ENCODE measurements at regions not wholly inside any gene's neighbourhood (a gene's known extent, or its start where the extent isn't known, plus 50 kb on each side); places are given as distances from the start of the nearest gene placed in this dataset.
"Not testable (repeated sequence)": the region's sequence is repeated elsewhere in the genome, so short reads cannot be mapped to it uniquely, and the experiment has no call there.

- no peak for DNase-seq
These were observed 616.0 kb downstream of the MCTP2 start for GRCh38 chr15:94847325-94847724.

- DNase-seq, result no peak
These were observed 616.7 kb downstream of the MCTP2 start for GRCh38 chr15:94848054-94848453.

- DNase-seq, result no peak
These were observed 623.7 kb downstream of the MCTP2 start for GRCh38 chr15:94855018-94855408.

- no peak for DNase-seq
These were observed 624.3 kb downstream of the MCTP2 start for GRCh38 chr15:94855409-94856266.

GRCh38 chr15:94856267-94856854, 625.0 kb downstream of the MCTP2 start:
- DNase-seq, result no peak

- no peak for DNase-seq
These were observed 626.1 kb downstream of the MCTP2 start for GRCh38 chr15:94857466-94857865.

GRCh38 chr15:94858011-94858410, 626.6 kb downstream of the MCTP2 start:
- no peak for DNase-seq

- no peak for DNase-seq
These were observed 627.1 kb downstream of the MCTP2 start for GRCh38 chr15:94858449-94858848.

DNA sequence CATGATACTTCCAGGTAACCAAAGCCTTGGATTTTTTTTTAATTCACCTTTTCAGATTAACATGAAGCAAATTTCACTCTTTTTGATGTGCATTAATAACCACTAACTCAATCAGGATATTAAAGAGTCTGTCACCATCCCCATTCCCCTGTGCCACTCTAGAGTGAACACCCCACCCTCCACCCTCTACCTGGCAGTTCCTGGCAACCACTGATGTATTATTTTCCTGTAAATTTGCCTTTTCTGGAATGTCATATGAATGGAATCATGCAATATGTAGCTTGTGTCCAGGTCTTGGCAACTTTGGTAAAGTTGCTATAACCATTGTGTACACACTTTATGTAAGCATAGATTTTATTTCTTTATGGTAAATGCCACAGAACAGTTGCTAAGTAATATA, 627.6 kb downstream of the MCTP2 start:
- DNase-seq, result no peak

DNA sequence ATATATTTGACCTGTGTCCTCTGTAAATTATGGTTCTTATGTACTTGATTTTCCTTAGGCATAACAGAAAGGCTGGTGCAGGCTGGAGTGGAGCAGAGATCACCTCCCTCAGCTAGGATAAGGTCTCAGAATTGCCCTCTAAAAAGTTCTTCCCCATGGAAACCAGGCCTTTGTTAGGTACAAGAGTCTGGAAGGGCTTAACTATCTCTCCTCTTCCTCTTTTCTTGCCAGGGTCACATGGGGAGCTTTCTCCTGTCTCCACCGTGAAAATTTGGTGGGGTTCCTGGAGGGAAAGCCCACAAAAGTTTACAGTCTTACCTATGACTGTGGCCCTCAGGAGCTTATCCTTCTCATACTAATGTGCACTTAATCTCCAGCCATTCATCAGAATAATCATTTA, 633.2 kb downstream of the MCTP2 start:
- DNase-seq, result no peak

- DNase-seq, result not testable (repeated sequence)
These were observed 636.9 kb downstream of the MCTP2 start for GRCh38 chr15:94868265-94868664.

DNA sequence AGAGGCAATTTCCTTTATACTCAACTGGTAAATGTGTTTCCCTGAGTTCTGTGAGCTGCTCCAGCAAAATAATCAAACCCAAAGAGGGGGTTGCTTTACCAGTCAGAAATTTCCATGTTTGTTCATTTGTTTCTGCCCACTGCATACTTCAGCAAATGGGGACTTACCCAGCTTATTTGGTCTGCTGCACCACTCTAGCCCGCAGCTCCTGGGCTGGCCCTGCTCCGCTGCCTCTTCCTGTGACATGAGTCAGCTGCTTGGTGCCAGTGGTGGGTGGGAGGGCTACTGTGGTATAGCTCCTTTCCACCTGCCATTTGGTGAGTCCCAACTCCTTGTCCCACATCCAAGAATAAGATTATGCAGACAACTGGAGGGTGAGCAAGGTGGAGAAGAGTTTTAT, 644.2 kb downstream of the MCTP2 start:
- no peak for DNase-seq

- DNase-seq, result no peak
These were observed 646.5 kb downstream of the MCTP2 start for GRCh38 chr15:94877833-94878232.

GRCh38 chr15:94882071-94882712, 650.8 kb downstream of the MCTP2 start:
- DNase-seq, result no peak

DNA sequence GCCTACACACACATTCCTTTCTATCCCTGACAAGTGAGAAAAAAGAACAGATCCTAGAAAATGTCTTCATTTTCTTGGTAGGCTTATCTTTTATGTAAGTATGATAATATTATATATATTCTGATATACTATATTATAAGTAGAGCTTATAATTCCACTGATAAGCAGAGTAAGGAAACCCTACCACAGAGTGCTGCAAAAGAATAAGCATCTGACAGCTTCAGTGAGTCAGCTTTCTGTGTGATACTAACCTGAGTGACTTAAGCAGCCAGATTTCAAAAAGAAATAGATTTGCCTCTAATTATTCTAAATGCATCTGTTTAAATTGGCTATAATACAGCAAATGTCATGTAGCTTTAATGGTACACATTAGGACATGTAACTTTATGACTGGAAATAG, 656.0 kb downstream of the MCTP2 start:
- peak; percentile 1 for DNase-seq

DNA sequence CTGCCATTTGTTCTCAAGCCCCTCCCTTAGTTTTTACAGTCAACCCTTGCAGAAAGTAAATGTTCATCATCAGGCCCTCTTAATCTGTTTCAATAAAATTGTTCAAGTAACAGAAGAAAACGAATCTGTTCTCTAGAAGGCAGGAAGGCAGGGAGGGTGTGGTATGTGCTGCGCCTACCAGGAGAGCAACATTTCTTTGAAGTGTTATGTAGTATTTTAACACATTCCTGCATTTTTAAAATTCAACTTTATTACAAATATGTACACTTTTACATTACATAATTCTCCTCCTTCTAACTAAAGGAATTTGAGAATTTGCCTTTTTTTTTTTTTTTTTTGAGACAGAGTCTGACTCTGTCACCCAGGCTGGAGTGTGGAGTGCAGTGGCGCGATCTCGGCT, 657.8 kb downstream of the MCTP2 start:
- DNase-seq, result no peak

DNA sequence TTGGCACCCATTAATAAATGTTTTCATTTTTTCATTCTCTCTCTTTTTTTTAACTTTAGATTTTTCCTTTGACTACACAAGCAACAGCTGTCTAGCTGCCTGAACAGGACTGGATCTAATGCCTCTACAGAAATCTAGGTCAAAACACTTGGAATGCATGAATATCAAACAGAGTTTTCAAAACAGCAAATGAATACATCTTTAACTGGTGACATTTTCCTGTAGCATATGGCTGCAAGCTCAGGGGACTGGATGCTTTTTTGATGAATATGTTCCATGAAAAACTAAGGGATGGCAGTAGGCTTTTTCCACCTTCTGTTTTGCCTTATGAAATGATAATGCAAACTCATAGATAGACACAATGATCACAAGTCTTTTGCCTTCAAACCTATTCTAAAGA, 661.7 kb downstream of the MCTP2 start:
- DNase-seq, result no peak

DNA sequence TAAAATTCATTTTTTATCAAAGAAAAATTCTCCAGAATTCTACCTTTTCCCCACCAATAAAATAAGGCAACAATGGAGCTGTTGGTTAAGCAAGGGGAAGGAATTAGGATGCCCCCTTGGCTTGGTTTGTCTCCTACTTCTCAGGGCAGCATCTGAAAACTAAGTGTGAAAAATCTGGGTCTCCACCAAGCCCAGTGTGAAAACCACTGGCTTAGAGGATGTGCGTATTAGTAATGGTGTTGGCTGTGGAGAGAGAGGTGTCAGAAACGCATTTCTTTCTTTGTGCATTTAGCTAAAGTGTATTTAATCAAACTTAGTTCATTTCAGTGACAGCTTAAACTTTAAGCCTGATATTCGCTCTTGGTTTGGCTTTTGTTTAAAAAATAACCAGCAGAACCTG, 662.7 kb downstream of the MCTP2 start:
- no peak for DNase-seq

- no peak for DNase-seq
These were observed 678.1 kb downstream of the MCTP2 start for GRCh38 chr15:94909510-94909909.

- DNase-seq, result no peak
These were observed 678.8 kb downstream of the MCTP2 start for GRCh38 chr15:94910166-94910565.

GRCh38 chr15:94912760-94913159, 681.4 kb downstream of the MCTP2 start:
- no peak for DNase-seq

DNA sequence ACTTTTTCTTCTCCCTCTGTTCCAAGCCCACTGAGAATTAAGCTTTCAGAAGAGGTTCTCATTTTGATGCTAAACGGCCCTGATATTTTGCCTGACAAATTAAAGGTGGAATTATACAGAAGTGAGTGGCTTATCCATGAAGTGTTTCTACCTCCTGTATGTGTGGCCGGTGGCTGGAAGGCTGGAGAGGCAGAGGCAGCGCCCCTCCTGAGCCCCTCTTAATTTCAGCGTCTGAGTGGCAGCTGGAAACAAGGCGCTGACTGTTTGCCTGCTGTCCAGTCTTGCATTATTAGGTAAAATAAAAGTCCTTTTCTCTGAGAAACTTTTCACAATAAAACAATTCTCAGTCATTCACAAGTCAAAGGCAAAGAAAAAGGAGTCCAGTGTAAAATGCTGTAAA, 685.7 kb downstream of the MCTP2 start:
- no peak for DNase-seq

DNA sequence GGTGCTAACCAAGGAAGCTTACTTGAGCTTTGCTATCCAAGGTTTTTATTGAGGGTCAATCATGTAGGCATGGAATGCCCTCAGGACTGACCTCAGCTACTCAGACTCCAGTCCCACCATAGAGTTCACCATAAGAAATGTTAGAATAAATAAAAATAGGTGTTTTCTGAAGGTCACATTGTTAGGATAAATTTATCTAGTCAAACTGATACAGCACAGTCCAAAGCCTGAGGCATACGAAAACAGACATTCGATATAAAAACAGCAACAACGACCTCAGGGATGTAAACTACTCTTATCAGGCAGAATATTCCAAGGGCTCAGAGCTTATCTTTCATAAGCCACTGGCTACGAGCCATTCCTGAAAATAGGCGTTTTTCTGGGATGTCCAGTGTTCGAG, 690.6 kb downstream of the MCTP2 start:
- no peak for DNase-seq

- no peak for DNase-seq
These were observed 692.7 kb downstream of the MCTP2 start for GRCh38 chr15:94924057-94924456.
